Pancreas (tissue), 10 donors: ENCODE measurements at regions not wholly inside any gene's neighbourhood (a gene's known extent, or its start where the extent isn't known, plus 50 kb on each side); places are given as distances from the start of the nearest gene placed in this dataset.

Experiments used
- ATAC-seq, 4 donors: fragments of 200-7000 bp; cut with Tn5 transposase; one replicate each; pipeline versions ENCODE4 v1.8.0 to v1.9.1; 2020; ENCODE audit warnings: mild to moderate bottlenecking in 4 of 4, moderate library complexity in 4 of 4
- DNase-seq, 6 donors: peaks; one replicate each; pipeline ENCODE4 v3.0.0-alpha.2; 2020
- FAIRE-seq: peaks from 2 replicates; lab custom pipeline; 2012; peaks lifted over from hg19 to GRCh38; lab: Jason Lieb, UNC
- H3K27ac ChIP-seq, 4 donors: fragments of 200-600 bp; sonication (generic); 1 replicate in 3 of 4; 2 replicates in 1 of 4; pipeline versions ENCODE4 v1.5.0 to v1.8.0; 2020
- H3K27me3 ChIP-seq, 4 donors: fragments of 200-600 bp; one replicate each; pipeline ENCODE4 v1.8.0; 2021
- H3K36me3 ChIP-seq, 3 donors: fragments of 200-600 bp; sonication (generic) in 1 of 3; one replicate each; pipeline versions ENCODE4 v1.5.0 to v1.8.0; 2020 to 2021
- H3K4me1 ChIP-seq, 3 donors: fragments of 200-600 bp; one replicate each; pipeline ENCODE4 v1.8.0; 2021
- H3K4me3 ChIP-seq, 4 donors: fragments of 200-600 bp; sonication (generic) in 2 of 4; one replicate each; pipeline versions ENCODE4 v1.5.0 to v1.8.0; 2020 to 2021
- H3K9me3 ChIP-seq, 4 donors: fragments of 200-600 bp; one replicate each; pipeline ENCODE4 v1.8.0; 2021
- CTCF ChIP-seq, 4 donors: fragments of 200-600 bp; sonication (generic) in 3 of 4; IDR thresholded peaks; one replicate each; pipeline versions ENCODE4 v1.5.0 to v1.8.0; 2021; ENCODE audit warnings: antibody characterized with exemption in 4 of 4
- WGBS, 2 donors: extraction: QIAGEN DNeasy Blood & Tissue Kit; methylation state at CpG; one replicate each; pipeline ENCODE4 v1.1.7; 2013; 5-methylcytosine and 5-hydroxymethylcytosine counted together
- intact Hi-C, 3 donors: fragments of 100-400 bp; cut with DNase I; formaldehyde crosslinking; loops; one replicate each; pipeline versions ENCODE4 v1.11.1 to v1.14.2; 2022
- donor health status: healthy with polysubstance abuse.
- donor health status: DM: no; HTN: no; CAD: no; lungs with moderate emphysema.
- donor health status: DM: no; HTN: no; CAD: no.
- donor health status: control.
- donor health status: control.
- donor health status: Bipolar disorder and iron deficiency.
- donor health status: DM: yes; HTN: yes; CAD: no.
- donor health status: DM: no; HTN: no; CAD: no.
- donor health status: DM: no; HTN: no; CAD: no.
- donor health status: DM: yes; HTN: yes; CAD: no.

- no peak overlapping the region for H3K4me3 ChIP-seq
- 5 to 7% methylated on average over 1 of the region's 1 CpG for WGBS, 2 donors
- ATAC-seq (no peak), DNase-seq (no peak), FAIRE-seq (no peak)
- H3K9me3 ChIP-seq: no peaks in the 10 kb centered on the region
- no peak overlapping the region for H3K27ac ChIP-seq
- H3K36me3 ChIP-seq: no peaks in the 10 kb centered on the region
- intact Hi-C loops: no loop called here
- TF ChIP-seq CTCF (IDR thresholded peaks at IDR 0.05): no peak
- no peaks in the 10 kb centered on the region for H3K27me3 ChIP-seq
- H3K4me1 ChIP-seq: no peaks in the 10 kb centered on the region
These were observed 206.6 kb upstream of the ITM2A start for GRCh38 chrX:79573760-79574159.

GRCh38 chrX:79572566-79572965 is 205.4 kb upstream of the ITM2A start:
- H3K4me3 ChIP-seq: no peak overlapping the region
- no peaks in the 10 kb centered on the region for H3K27me3 ChIP-seq
- H3K27ac ChIP-seq: no peak overlapping the region
- no peak for DNase-seq
- H3K4me1 ChIP-seq: no peaks in the 10 kb centered on the region
- no peak for ATAC-seq
- no peaks in the 10 kb centered on the region for H3K9me3 ChIP-seq
- no peak for TF ChIP-seq CTCF (IDR thresholded peaks at IDR 0.05)
- H3K36me3 ChIP-seq: no peaks in the 10 kb centered on the region
- intact Hi-C loops: no loop called here
- no peak for FAIRE-seq
- WGBS, 2 donors: 48 to 52% methylated on average over 6 of the region's 6 CpGs

- TF ChIP-seq CTCF (IDR thresholded peaks at IDR 0.05): no peak
- peak in 1 of 6 donors; percentile 19 for DNase-seq
- no peaks in the 10 kb centered on the region for H3K9me3 ChIP-seq
- 48 to 52% methylated on average over 8 of the region's 8 CpGs for WGBS, 2 donors
- no peaks in the 10 kb centered on the region for H3K36me3 ChIP-seq
- H3K27me3 ChIP-seq: no peaks in the 10 kb centered on the region
- no peak overlapping the region for H3K4me3 ChIP-seq
- H3K4me1 ChIP-seq: no peaks in the 10 kb centered on the region
- intact Hi-C loops: no loop called here
- no peak for ATAC-seq
- FAIRE-seq: no peak
- no peak overlapping the region for H3K27ac ChIP-seq
These were observed 203.5 kb upstream of the ITM2A start for GRCh38 chrX:79570524-79571240.

GRCh38 chrX:79568309-79568708 is 201.2 kb upstream of the ITM2A start:
- no peak for DNase-seq
- H3K27ac ChIP-seq: no peak overlapping the region
- H3K27me3 ChIP-seq: no peaks in the 10 kb centered on the region
- no peak overlapping the region for H3K4me3 ChIP-seq
- H3K4me1 ChIP-seq: no peaks in the 10 kb centered on the region
- no peak for ATAC-seq
- H3K36me3 ChIP-seq: no peaks in the 10 kb centered on the region
- intact Hi-C loops: no loop called here
- H3K9me3 ChIP-seq: no peaks in the 10 kb centered on the region
- peak; percentile 86 for FAIRE-seq
- no peak for TF ChIP-seq CTCF (IDR thresholded peaks at IDR 0.05)

GRCh38 chrX:79564362-79564761 is 197.2 kb upstream of the ITM2A start:
- DNase-seq: no peak
- FAIRE-seq: no peak
- WGBS, 2 donors: 44 to 48% methylated on average over 2 of the region's 2 CpGs
- Histone ChIP-seq H3K27ac (no peak overlapping the region), H3K36me3 (no peaks in the 10 kb centered on the region), H3K9me3 (no peaks in the 10 kb centered on the region), H3K4me3 (no peak overlapping the region), H3K27me3 (no peaks in the 10 kb centered on the region), H3K4me1 (no peaks in the 10 kb centered on the region)
- intact Hi-C loops: no loop called here
- no peak for TF ChIP-seq CTCF (IDR thresholded peaks at IDR 0.05)
- no peak for ATAC-seq
